B cell (primary cell): ENCODE measurements at regions not wholly inside any gene's neighbourhood (a gene's known extent, or its start where the extent isn't known, plus 50 kb on each side); places are given as distances from the start of the nearest gene placed in this dataset.

Source experiments
- EZH2 ChIP-seq: IDR thresholded peaks from 2 replicates; pipeline ENCODE4 v1.6.1; 2012; ENCODE audit warnings: borderline replicate concordance, low read depth, mild to moderate bottlenecking, moderate library complexity, low read length; ENCODE audit not compliant: insufficient read depth, poor library complexity, severe bottlenecking
- TF ChIP-seq, protein P1 (sequence below): fragments of 200-600 bp; IDR thresholded peaks from one replicate; pipeline ENCODE4 v1.8.0; 2022; ENCODE audit warnings: antibody characterized with exemption, mild to moderate bottlenecking

- no peak for TF ChIP-seq EZH2
- TF ChIP-seq, protein P1, sequence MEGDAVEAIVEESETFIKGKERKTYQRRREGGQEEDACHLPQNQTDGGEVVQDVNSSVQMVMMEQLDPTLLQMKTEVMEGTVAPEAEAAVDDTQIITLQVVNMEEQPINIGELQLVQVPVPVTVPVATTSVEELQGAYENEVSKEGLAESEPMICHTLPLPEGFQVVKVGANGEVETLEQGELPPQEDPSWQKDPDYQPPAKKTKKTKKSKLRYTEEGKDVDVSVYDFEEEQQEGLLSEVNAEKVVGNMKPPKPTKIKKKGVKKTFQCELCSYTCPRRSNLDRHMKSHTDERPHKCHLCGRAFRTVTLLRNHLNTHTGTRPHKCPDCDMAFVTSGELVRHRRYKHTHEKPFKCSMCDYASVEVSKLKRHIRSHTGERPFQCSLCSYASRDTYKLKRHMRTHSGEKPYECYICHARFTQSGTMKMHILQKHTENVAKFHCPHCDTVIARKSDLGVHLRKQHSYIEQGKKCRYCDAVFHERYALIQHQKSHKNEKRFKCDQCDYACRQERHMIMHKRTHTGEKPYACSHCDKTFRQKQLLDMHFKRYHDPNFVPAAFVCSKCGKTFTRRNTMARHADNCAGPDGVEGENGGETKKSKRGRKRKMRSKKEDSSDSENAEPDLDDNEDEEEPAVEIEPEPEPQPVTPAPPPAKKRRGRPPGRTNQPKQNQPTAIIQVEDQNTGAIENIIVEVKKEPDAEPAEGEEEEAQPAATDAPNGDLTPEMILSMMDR: no peak
Observed at GRCh38 chrX:10677490-10677889, 57.1 kb upstream of the MID1 start.
